Fibroblast of peridontal ligament (primary cell): ENCODE measurements at regions not wholly inside any gene's neighbourhood (a gene's known extent, or its start where the extent isn't known, plus 50 kb on each side); places are given as distances from the start of the nearest gene placed in this dataset.
"Not testable (repeated sequence)": the region's sequence is repeated elsewhere in the genome, so short reads cannot be mapped to it uniquely, and the experiment has no call there.

Source experiments
- DNase-seq: peaks from one replicate; pipeline ENCODE4 v3.0.0-alpha.2; 2010; ENCODE audit errors: extremely low read depth

DNA sequence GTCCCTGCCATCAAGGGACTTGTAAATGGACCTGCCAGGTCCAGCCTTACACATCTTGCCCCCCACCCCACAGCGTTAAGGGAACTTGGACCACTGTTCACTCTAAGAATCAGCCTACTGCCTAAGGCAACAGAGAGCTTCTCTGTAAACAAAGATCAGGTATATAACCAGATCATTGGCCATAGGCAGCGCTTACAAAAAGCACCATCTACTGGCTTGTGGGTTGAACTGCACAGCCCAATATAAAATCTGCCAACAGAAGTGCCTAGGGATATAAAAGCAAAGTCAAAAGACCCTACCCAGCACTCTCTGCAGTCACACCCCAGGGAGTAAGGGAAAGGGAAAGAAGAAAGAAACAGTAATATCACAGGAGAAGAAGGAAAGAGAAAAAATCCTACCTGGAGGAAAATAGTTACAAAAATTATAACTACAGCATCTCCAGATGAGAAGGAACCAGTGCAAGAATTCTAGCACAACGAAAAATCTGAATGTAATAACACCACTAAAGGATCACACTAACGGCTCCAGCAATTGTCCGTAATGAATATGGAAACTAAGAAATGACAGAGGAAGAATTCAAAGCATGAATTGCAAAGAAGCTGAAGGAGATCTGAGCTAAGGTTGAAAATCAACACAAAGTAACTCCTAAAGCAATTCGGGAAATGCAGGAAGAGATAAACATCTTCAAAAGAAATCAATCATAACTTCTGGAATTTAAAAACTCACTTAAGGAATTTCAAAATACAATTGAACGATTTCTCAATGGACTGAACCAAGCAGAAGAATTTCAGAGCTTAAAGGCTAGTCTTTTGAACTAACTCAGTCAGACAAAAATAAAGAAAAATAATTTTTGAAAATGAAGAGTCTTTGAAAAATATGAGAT is 95.2 kb upstream of the PCED1B start:
- DNase-seq: peak; percentile 71

DNA sequence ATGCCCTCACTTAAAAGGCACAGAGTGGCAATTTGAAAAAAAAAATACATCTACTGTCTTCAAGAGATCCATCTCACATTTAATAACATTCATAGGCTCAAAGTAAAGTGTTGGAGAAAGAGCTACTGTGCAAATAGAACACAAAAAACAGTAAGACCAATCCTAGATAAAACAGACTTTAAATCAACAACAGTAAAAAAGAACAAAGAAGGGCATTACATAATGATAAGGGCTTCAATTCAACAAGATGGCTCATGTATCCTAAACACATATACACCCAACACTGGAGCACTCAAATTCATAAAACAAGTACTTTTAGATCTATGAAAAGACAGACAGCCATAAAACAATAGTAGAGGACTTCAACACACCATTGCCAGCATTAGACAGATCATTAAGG is 93.6 kb upstream of the PCED1B start:
- DNase-seq: no peak

DNA sequence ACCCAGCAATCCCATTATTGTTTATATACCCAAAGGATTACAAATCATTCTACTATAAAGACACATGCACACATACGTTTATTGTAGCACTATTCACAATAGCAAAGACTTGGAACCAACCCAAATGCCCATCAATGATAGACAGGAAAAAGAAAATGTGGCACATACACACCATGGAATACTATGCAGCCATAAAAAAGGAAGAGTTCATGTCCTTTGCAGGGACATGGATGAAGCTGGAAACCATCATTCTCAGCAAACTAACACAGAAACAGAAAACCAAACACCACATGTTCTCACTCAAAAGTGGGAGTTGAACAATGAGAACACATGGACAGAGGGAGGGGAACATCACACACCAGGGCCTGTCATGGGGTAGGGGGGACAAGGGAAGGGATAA is 91.3 kb upstream of the PCED1B start:
- DNase-seq: not testable (repeated sequence)

DNA sequence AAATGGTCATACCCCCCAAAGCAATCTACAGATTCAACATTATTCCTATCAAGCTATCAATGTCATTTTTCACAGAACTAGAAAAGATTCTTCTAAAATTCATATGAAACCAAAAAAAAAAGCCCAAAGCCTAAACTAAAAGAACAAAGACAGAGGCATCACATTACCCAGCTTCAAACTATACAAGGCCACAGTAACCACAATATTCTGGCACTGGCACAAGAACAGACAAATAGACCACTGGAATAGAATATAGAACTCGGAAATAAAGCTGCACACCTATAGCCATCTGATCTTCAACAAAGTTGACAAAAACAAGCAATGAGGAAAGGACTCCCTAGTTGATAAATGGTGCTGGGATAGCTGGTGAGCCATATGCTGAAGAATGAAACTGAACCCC is 89.2 kb upstream of the PCED1B start:
- DNase-seq: no peak

DNA sequence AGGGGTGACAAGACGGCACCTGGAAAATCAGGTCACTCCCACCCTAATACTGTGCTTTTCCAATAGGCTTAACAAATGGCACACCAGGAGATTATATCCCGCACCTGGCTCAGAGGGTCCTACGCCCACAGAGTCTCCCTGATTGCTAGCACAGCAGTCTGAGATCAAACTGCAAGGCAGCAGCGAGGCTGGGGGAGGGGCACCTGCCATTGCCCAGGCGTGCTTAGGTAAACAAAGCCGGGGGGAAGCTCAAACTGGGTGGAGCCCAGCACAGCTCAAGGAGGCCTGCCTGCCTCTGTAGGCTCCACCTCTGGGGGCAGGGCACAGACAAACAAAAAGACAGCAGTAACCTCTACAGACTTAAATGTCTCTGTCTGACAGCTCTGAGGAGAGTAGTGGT is 87.4 kb upstream of the PCED1B start:
- not testable (repeated sequence) for DNase-seq

DNA sequence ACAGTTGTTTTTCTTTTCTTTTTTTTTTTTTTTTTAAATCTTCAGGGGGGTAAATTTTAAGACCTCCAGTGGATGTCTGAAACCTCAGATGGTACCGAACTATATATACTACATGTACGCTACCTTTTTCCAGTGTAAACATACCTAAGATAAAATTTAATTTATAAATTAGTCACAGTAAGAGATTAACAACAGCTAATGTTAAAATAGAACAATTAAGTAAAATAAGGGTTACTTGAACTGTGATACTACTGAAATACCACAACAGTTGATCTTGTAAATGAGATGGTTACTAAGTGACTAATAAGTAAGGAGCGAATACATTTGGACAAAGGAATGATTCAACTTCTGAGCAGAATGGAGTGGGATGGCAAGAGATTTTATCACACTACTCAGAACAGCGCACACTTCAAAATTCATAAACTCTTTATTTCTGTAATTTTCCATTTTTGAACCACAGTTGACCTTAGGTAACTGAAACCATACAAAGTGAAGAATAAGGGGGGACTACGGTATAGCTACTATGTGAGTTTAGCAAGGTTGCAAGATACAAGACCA is 80.5 kb upstream of the PCED1B start:
- peak; percentile 58 for DNase-seq

DNA sequence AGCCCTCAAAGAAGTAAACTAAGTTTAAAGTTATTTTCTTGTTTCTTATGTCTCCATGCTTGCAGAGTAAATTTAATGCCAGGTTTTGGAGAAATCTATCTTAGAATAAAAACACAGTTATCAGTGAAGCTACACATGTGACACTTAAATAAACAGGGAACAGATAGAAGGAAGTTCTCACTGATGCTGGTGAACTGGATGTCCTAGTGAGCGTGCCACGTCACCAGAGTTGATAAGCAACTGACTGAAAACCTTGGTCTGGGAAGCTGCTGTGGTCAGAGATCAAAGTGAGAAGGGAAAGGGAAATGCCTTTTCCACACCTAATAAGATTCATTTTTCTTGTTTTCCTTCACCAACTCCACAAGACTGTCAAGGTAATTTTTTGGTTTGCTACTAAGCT is 74.8 kb upstream of the PCED1B start:
- no peak for DNase-seq

DNA sequence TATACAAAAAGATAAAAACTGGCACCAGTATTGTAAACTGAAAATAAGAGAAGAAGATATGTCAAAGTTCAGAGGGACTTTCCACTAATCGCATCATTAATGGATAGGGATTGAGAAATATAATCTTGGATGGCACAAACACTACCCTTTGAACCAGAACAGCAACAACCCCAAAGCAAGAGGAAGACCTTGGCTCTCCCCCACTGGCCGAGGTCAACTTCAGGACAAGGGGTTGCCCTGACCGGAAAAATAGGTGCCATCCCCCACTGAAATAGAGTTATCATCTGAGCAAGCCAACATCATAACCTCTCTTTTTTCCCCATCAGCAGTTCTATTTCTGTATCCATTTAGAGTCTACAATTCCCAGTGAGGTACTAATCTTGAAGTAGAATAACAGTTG is 72.4 kb upstream of the PCED1B start:
- DNase-seq: no peak

DNA sequence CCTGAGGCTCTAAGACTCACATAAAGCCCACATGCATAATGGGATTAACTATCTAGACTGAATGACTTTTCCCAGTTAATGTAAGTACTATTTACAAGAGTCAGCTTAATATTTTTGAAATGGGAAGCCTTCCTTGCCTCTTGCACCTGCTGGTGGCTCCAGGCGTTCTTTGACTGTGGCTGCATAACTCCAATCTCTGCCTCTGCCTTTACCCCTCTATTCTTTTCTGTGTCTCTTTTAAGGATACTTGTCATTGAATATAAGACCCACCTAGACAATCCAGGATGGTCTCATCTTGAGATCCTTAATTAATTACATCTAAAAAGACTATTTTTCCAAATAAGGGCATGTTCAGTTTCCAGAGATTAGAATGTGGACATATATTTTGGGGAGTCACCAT is 66.9 kb upstream of the PCED1B start:
- DNase-seq: no peak

DNA sequence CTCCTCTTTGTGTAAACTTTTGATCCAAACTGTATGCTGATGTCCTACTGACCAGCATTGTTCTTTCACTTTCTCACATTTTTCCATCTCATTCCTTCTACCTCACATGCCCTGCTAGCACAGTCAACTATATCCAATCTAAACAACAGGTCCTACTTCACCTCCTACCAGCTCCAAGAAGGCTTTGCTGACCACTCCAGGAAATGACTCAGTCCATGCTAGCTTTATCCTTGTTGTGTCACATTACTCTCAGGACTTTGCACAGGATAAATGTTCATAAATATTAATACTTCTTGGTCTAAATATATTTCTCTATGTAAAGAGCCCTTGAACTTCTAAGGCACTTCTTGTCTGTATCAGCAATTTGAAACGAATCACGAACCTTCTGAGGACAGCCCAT is 64.9 kb upstream of the PCED1B start:
- DNase-seq: peak; percentile 53

DNA sequence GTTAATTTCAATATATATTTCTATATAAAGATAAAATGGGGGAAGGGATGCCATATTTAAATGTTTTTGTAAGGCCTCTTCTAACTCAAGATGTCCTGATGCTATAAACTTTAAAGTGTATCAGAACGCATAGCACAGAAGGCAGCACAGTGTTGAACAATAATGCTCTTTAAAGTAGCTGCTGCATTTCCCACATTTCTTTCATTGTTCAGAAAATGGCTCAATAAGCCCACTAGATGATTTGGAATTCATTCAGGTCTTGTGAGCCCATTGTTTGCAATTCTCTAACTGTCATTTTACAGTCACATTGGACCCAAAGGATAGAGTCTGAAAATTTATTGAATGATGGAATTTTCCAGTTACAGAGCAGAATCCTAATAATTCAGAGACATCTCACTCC is 64.0 kb upstream of the PCED1B start:
- DNase-seq: no peak

DNA sequence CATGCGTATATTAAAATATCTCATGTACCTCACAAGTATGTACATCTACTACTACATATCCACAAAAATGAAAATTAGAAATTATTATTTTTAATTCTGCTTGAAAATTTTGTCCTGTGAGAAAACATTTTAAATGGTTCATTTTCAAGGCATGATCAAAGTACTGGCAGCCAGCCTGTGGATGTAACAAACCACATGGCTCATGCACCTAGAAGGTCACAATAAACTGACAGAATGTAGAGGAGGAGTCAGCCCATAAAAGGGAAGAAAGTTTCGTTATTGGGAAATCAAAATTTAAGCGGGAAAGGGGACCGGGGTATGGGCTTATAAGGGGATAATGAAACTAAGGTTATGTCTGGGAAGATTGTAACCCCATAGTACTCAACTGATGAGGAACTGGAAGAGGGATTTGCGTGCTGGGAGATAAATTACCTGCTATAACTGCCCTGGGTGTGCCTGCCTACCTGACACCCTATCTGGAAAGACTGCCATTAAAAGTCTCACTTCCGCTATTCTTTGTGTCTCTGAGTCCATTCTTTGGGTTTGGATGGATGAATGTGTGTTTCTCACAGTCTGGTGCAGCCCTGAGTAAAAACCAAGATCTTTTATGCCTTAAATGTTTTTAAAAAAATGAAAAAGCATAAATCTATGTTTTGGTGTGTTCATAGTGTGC is 62.2 kb upstream of the PCED1B start:
- no peak for DNase-seq

DNA sequence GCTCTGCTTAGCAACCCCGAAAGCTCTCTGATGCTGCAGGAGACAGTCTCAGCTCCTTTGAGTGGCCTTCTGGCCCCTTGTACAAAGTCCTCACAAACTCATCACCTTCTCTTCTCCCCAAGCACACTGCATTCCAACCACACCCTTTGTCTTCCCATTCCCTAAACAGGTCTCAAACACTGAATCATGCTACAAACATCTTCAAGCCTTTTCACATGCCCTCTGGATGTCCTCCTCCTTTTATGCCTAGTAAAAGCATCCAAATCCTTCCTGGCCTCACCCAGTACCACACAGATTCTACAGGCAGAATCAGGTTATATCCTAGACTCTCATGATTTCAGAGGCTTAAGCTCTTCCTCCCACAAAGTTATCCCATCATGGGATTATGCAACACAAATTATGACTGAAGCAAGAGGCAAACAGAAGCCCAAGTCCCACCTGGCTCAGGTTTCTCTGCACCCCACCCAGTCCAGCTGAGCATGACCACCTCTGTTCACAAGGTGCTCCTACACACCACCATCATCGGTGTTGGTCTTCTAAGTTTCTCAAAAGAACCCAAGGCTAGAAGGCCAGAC is 61.4 kb upstream of the PCED1B start:
- DNase-seq: no peak

DNA sequence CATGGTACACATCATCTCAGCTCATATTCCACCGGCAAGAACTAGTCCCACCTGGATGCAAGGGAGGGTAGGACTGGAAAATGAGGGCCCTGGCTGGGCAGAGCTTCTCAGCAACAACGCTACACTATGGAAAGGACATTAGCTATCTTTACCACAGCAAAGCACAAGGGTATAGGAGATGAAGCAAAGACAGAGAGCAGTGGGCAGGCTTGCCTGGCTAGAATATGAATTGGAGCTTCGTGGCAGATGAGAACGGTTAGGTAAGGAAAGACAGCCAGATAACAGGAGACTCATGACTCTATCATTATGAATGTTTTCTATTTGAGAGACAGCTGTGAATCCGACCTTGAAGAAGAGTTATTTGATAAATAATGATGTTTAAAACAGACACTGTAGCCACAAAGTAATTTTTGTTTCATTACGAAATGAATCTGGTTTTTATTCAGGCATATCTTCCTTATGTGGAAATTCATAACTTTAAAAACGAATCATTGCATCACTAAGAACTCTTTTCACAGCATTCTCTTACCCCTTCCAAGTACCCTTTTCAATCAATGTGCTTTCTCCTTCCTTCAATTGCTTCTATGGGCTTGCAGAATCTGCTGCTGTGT is 59.1 kb upstream of the PCED1B start:
- DNase-seq: peak; percentile 37

DNA sequence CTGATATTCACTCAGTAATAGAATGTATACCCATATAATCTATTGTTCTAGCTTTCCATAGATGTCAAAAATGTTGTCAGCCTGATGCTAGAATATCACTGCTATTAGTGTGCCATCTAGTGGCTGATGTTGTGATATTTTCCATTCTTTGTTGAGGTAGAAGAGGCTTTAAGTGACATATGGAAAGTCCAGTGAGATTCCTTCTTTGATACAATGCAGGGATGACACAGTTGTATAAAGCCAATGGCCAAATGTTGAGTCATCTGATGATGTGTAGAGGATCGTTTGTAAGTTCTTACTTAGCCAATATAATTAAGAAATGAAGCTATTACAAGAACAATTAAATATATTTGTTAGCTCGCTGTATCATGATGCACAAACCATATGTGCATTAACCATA is 58.1 kb upstream of the PCED1B start:
- peak; percentile 91 for DNase-seq

DNA sequence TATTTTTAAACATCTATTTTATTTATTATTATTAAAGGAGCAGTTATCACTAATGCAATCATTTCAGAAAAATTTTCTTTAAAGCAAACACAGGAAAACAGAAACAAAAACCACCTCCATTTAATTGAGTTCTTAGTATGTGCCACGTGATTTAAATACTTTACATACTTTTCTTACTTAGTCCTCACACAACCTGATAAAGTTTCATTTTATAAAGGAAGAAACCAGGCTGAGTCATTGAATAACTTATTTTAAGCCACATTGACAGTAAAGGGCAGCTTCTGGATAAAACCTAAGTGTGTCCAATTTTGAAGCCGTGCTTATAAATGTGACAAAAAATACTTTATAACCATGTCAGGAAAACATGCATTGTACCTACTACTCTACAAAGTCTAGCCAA is 57.1 kb upstream of the PCED1B start:
- DNase-seq: peak; percentile 68

DNA sequence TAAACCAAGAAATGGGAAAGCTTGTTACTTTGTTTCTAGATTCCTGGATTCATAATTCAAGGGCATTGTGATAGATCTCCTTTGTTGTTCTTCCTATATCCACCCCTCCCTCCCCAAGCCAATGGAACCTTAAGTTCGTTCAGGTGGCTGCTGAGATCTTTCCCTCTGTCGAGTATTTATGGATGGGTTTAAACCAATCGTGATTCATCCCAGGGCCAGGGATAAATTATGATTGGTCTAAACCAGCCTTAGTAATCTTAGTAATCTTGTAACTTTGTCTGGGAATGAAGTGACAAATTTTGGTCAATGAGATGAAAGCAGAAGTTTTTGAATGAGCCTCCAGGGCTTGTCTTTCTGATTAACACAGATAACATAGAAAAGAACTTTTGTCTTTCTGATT is 56.1 kb upstream of the PCED1B start:
- DNase-seq: no peak

DNA sequence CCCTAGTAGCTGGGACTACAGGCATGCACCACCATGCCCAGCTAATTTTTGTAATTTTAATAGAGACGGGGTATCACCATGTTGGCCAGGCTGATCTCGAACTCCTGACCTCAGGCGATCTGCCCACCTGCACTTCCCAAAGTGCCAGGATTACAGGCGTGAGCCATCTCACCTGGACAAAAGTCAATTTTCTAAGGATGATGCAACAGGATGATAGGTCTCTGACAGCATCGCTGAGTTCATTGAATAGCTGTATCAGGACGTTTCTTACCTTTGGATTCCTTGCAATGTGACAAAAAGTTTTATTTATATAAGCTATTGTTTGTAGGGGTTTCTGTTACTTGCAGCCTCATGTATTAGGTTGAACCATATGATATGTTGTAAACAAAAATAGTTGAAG is 55.5 kb upstream of the PCED1B start:
- DNase-seq: no peak

DNA sequence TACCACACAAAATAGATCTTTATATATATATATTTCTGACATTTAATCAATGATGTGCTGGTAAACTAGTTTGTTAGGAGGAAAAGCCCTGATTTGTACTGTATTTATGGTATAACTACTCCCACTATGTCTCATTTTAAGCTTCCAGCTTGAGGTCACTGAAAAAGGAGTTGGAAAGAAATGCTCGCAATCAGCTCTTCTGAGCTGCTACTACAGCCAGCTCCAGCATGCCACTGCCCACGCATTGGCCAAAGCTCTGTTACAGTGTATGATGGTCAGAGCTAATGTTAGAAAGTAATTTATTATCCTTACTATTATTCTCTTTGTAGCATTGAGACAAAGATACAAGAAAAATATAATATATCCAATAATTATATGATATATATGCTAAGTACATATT is 55.0 kb upstream of the PCED1B start:
- peak; percentile 36 for DNase-seq

DNA sequence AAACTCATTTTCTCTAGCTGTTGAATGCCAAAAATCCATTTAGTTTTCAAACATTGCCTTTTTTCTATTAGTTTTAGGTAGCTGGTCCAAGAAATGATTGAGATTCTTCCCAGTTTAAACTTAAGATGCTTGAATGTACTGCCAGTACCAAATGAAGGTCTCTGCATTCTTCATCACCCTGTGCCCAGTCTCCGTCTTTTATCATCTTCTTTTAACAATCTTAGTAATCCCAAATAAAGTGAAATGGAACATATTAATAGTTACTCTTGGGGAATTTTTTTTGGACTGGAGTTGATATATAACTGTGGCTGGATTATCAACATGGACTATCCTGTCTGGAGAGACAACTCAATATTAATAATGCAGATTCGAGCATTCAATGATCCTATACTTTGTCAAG is 54.1 kb upstream of the PCED1B start:
- DNase-seq: no peak

DNA sequence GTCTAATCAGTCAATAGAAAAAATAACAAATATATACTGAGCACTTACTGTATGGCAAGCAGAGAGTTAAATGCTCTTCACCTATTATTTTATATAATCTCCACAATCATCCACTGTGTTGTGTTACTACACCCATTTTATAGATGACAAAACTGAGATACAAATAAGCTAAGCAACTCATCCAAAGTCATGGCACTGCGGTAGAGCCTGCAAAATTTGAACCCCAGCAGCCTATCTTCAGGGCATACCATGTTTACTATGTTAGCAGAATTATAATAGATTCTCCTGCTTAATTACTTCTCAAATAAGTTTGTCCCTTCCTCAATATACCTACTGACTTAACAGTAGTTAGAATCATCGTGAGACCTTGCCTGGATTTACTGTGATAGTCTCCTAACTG is 53.6 kb upstream of the PCED1B start:
- no peak for DNase-seq

DNA sequence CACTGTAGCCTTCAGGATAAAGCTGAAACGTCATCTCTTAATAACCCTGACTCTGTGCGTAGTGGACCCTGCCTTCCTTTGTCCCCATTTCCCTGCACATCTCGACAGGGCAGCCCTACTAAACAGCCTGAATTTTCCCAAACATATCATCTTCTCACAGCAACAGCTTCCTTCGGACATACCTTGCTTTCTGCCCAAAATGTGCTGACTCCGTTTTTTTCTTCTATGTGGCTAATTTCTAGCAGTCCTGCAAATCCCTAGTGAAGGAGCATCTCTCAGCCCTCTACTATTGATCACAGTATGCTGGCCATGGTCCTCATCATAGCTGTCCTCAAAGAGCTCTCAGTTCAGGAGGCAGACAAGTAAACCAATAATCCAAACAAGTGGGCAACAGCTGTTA is 53.1 kb upstream of the PCED1B start:
- DNase-seq: no peak
